Prostate gland (tissue), 2 donors: ENCODE measurements at regions not wholly inside any gene's neighbourhood (a gene's known extent, or its start where the extent isn't known, plus 50 kb on each side); places are given as distances from the start of the nearest gene placed in this dataset.

Experiments
- DNase-seq: peaks from one replicate; pipeline ENCODE4 v3.0.0-alpha.2; 2019; ENCODE audit warnings: low spot score
- H3K27ac ChIP-seq, 2 donors: fragments of 200-600 bp; sonication (generic); 2 replicates each; pipeline ENCODE4 v1.5.1; 2017 to 2019
- H3K27me3 ChIP-seq: fragments of 200-600 bp; sonication (generic); replicated peaks from 2 replicates; pipeline ENCODE4 v1.5.1; 2019; ENCODE audit not compliant: insufficient read depth
- H3K36me3 ChIP-seq, 2 donors: fragments of 200-600 bp; sonication (generic); 1 replicate in 1 of 2; 2 replicates in 1 of 2; pipeline versions ENCODE4 v1.5.1 to v1.8.1; 2017 to 2019
- H3K4me1 ChIP-seq: fragments of 200-600 bp; sonication (generic); replicated peaks from 2 replicates; pipeline ENCODE4 v1.5.1; 2019
- H3K4me3 ChIP-seq, 2 donors: fragments of 200-600 bp; sonication (generic); 2 replicates each; pipeline ENCODE4 v1.5.1; 2017 to 2019
- H3K9me3 ChIP-seq: fragments of 200-600 bp; sonication (generic); 2 replicates; pipeline ENCODE4 v1.5.1; 2017
- CTCF ChIP-seq, 4 experiments: fragments of 200-600 bp in 2 of 4; fragments of 450-650 bp in 2 of 4; sonication (generic) in 2 of 4; IDR thresholded peaks; 1 replicate in 3 of 4; 2 replicates in 1 of 4; pipeline ENCODE4 v1.5.1; 2016 to 2019; ENCODE audit warnings: antibody characterized with exemption in 4 of 4, mild to moderate bottlenecking in 2 of 4, moderate library complexity in 2 of 4
- POLR2A ChIP-seq: fragments of 450-650 bp; IDR thresholded peaks from one replicate; pipeline ENCODE4 v1.6.1; 2016; ENCODE audit warnings: antibody characterized with exemption, mild to moderate bottlenecking
- POLR2AphosphoS5 ChIP-seq: sonication (generic); formaldehyde crosslinking; IDR thresholded peaks from one replicate; pipeline ENCODE4 v1.6.1; 2017; ENCODE audit warnings: antibody characterized with exemption
- WGBS: methylation state at CpG from one replicate; pipeline ENCODE4 v1.1.5; 2018; 5-methylcytosine and 5-hydroxymethylcytosine counted together
- intact Hi-C: fragments of 100-400 bp; cut with DNase I; formaldehyde crosslinking; loops from one replicate; pipeline ENCODE4 v1.14.2; 2022

- no peak overlapping the region for H3K4me3 ChIP-seq
- no peak for TF ChIP-seq CTCF (IDR thresholded peaks at IDR 0.05)
- TF ChIP-seq POLR2A: no peak
- no peak for TF ChIP-seq POLR2AphosphoS5
- no peak for DNase-seq
- H3K9me3 ChIP-seq: no peaks in the 10 kb centered on the region
- peaks cover 2% of the 10 kb centered on the region for H3K4me1 ChIP-seq
- no peak overlapping the region for H3K27ac ChIP-seq
- no peaks in the 10 kb centered on the region for H3K36me3 ChIP-seq
- H3K27me3 ChIP-seq: no peaks in the 10 kb centered on the region
- intact Hi-C loops: no loop called here
- 56% methylated on average over 2 of the region's 2 CpGs for WGBS
Measured at GRCh38 chr4:181859439-181859838, 383.8 kb upstream of the TENM3 start.

- Histone ChIP-seq H3K36me3 (no peaks in the 10 kb centered on the region), H3K27ac (no peak overlapping the region), H3K9me3 (no peaks in the 10 kb centered on the region), H3K27me3 (no peaks in the 10 kb centered on the region), H3K4me3 (no peak overlapping the region), H3K4me1 (peaks cover 2% of the 10 kb centered on the region)
- TF ChIP-seq POLR2A: no peak
- no peak for TF ChIP-seq CTCF (IDR thresholded peaks at IDR 0.05)
- TF ChIP-seq POLR2AphosphoS5: no peak
- WGBS: 23% methylated on average over 7 of the region's 7 CpGs
- intact Hi-C loops: no loop called here
- no peak for DNase-seq
Measured at GRCh38 chr4:181860157-181860556, 383.0 kb upstream of the TENM3 start.

- Histone ChIP-seq H3K4me3 (no peak overlapping the region), H3K27me3 (no peaks in the 10 kb centered on the region), H3K36me3 (no peaks in the 10 kb centered on the region), H3K9me3 (no peaks in the 10 kb centered on the region), H3K27ac (no peak overlapping the region), H3K4me1 (peaks cover 2% of the 10 kb centered on the region)
- no peak for TF ChIP-seq CTCF (IDR thresholded peaks at IDR 0.05)
- no peak for TF ChIP-seq POLR2AphosphoS5
- TF ChIP-seq POLR2A: no peak
- no peak for DNase-seq
- WGBS: 73% methylated on average over 4 of the region's 4 CpGs
- intact Hi-C loops: no loop called here
Measured at GRCh38 chr4:181860668-181861067, 382.5 kb upstream of the TENM3 start.

- intact Hi-C loops: no loop called here
- Histone ChIP-seq H3K9me3 (no peaks in the 10 kb centered on the region), H3K36me3 (no peaks in the 10 kb centered on the region), H3K27me3 (no peaks in the 10 kb centered on the region), H3K4me3 (no peak overlapping the region), H3K27ac (no peak overlapping the region), H3K4me1 (peaks cover 2% of the 10 kb centered on the region)
- TF ChIP-seq POLR2A (no peak), POLR2AphosphoS5 (no peak), CTCF (IDR thresholded peaks at IDR 0.05) (no peak)
- WGBS: 83% methylated on average over 3 of the region's 3 CpGs
- DNase-seq: no peak
Measured at GRCh38 chr4:181863856-181864255, 379.3 kb upstream of the TENM3 start.

- intact Hi-C loops: no loop called here
- Histone ChIP-seq H3K4me3 (no peak overlapping the region), H3K27ac (no peak overlapping the region), H3K4me1 (no peaks in the 10 kb centered on the region), H3K9me3 (no peaks in the 10 kb centered on the region), H3K27me3 (no peaks in the 10 kb centered on the region), H3K36me3 (no peaks in the 10 kb centered on the region)
- TF ChIP-seq POLR2AphosphoS5 (no peak), POLR2A (no peak), CTCF (IDR thresholded peaks at IDR 0.05) (no peak)
- DNase-seq: no peak
- WGBS: 64% methylated on average over 1 of the region's 1 CpG
Measured at GRCh38 chr4:181870326-181870725, 372.9 kb upstream of the TENM3 start.
